ENCODE measurements at regions not wholly inside any gene's neighbourhood (a gene's known extent, or its start where the extent isn't known, plus 50 kb on each side); places are given as distances from the start of the nearest gene placed in this dataset.

- TF ChIP-seq CTCF (IDR thresholded peaks at IDR 0.05; ENCODE audit: borderline replicate concordance, insufficient read depth, low read depth, low read length), result no peak
- no peak overlapping the region for H3K4me3 ChIP-seq (ENCODE audit: low read depth, low read length)
Observed at GRCh38 chr5:59976342-59976741, 82.8 kb upstream of the PDE4D start.

- no peak for TF ChIP-seq CTCF (IDR thresholded peaks at IDR 0.05; ENCODE audit: borderline replicate concordance, insufficient read depth, low read depth, low read length)
- H3K4me3 ChIP-seq (ENCODE audit: low read depth, low read length), result no peak overlapping the region
Observed at GRCh38 chr5:59972043-59972442, 78.5 kb upstream of the PDE4D start.

- H3K4me3 ChIP-seq (ENCODE audit: low read depth, low read length), result no peak overlapping the region
- TF ChIP-seq CTCF (IDR thresholded peaks at IDR 0.05; ENCODE audit: borderline replicate concordance, insufficient read depth, low read depth, low read length), result no peak
Observed at GRCh38 chr5:59959330-59959729, 65.8 kb upstream of the PDE4D start.

- no peak for TF ChIP-seq CTCF (IDR thresholded peaks at IDR 0.05; ENCODE audit: borderline replicate concordance, insufficient read depth, low read depth, low read length)
- no peak overlapping the region for H3K4me3 ChIP-seq (ENCODE audit: low read depth, low read length)
Observed at GRCh38 chr5:59956130-59956783, 62.7 kb upstream of the PDE4D start.

- no peak for TF ChIP-seq CTCF (IDR thresholded peaks at IDR 0.05; ENCODE audit: borderline replicate concordance, insufficient read depth, low read depth, low read length)
- no peak overlapping the region for H3K4me3 ChIP-seq (ENCODE audit: low read depth, low read length)
Observed at GRCh38 chr5:59955241-59955640, 61.7 kb upstream of the PDE4D start.

- no peak for TF ChIP-seq CTCF (IDR thresholded peaks at IDR 0.05; ENCODE audit: borderline replicate concordance, insufficient read depth, low read depth, low read length)
- no peak overlapping the region for H3K4me3 ChIP-seq (ENCODE audit: low read depth, low read length)
Observed at GRCh38 chr5:59943452-59944113, 50.1 kb upstream of the PDE4D start.

All from GM12875 (cell line).